MV-4-11 (cell line): ENCODE measurements at regions not wholly inside any gene's neighbourhood (a gene's known extent, or its start where the extent isn't known, plus 50 kb on each side); places are given as distances from the start of the nearest gene placed in this dataset.

Source experiments
- DNase-seq: peaks from one replicate; lab custom pipeline; 2025; lab: John Stamatoyannopoulos, UW

DNA sequence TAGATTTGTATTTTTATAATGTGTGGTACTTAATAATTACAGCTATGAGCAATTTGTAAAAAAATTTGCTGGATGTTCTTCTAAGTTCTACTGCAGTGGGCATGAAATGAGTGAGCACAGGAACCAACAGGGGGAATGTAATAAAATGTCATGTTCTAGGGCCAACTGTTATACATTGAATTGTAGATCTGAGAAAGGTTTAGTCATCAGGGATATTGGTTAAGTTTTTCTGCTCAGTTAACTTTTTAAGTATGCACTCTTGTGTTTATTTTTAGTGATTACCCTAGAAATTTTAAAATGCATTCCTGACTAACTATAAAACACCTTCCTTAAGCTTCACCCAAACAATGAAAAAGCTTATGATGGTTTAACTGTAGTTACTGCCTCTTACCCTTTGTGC lies 101.8 kb downstream of the CAND1 start:
- DNase-seq, result no peak

DNA sequence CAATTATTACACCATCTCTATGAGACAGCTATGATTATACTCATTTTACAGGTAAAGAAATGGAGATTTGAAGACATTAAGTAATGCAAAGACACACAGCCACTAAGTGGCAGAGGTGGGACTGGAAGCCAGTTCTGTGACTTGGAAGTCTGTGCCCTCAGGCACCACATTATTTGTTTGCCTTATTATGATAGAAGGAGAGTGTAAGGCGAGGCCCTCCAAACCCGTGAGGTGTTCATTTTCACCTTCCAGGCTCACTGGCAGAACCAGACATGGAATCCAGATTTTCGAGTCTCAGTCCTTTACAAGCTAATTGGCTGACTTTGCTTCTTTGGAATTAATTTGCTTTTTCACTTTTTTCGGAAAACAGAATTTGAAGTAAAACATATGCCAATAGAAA lies 107.9 kb downstream of the CAND1 start:
- DNase-seq, result no peak

DNA sequence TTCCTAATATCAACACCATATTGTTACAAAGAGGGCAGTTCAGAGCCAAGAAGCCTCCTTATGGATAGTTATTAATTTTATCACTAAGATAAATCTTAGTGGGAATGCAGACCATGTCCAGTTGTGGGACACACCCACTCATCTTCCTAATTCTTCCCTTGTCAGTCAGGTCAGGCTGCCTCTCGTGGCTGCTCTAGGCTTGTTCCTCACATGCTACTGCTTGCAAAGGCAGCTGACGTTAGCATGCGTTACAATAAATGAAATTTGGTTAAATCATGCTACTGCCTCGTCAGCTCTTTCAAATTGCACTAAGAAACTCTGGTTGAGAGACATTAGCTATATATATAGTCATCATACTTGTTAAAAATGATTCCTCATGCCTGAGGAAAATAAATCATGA lies 108.4 kb downstream of the CAND1 start:
- no peak for DNase-seq

DNA sequence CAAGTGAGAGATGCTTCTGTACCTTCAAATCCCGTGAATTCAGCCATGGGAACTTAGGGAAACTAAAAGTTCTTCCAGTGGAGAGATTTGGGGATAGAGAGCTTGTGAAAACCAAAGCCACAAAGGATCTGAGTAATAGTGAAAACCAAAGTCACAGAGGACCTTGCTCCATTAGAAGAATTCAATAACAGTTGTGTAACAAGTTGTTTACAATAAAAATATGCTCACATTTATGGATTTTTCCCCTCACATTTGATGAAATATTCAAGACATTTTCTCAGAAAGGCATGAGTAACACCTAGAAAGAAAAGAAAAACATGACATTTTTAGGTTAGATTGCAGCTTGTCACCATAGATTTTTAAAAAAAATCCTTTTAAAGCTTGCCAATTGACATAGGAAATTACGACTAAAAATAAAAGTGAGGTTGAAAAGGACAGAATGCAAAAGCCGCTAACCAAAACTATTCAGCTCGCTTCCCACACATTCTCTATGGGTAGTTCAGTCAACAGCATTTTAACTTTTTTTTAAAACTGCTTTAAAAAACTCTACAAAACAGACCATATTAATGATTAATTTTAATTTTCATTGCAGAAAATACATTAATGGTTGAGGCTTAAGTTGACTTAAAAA lies 113.2 kb downstream of the CAND1 start:
- no peak for DNase-seq

DNA sequence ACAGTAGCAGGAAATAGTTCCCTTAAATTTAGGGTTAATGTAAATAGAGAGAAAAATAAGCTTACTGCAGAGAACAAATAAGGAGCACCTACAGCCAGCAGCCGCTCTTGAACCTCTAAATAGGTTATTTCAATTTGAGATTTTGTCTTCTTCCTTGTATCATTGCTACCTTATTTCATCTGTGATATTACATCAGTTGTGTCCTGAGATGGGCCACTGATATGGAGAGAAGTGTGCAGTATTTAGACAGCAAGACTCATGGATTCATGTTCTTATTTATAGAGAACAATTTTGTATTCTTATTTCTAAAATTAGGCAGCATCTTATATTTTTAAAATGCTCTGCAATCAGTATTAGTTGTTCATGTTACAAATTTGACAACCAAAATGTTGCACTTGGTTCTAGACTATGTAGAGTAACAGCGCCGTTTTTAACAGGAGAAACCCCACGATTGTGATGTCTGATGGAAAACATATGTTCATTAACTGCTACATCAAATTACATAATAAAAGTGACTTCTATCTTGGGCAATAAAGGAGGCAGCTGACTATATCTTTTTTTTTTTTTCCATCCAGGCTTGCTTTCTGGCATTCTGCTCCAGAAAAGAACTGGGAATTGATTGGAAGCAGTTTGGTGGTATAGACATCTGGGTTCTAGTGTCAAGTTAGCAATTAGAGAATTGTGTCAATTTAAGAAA lies 117.9 kb downstream of the CAND1 start:
- no peak for DNase-seq

DNA sequence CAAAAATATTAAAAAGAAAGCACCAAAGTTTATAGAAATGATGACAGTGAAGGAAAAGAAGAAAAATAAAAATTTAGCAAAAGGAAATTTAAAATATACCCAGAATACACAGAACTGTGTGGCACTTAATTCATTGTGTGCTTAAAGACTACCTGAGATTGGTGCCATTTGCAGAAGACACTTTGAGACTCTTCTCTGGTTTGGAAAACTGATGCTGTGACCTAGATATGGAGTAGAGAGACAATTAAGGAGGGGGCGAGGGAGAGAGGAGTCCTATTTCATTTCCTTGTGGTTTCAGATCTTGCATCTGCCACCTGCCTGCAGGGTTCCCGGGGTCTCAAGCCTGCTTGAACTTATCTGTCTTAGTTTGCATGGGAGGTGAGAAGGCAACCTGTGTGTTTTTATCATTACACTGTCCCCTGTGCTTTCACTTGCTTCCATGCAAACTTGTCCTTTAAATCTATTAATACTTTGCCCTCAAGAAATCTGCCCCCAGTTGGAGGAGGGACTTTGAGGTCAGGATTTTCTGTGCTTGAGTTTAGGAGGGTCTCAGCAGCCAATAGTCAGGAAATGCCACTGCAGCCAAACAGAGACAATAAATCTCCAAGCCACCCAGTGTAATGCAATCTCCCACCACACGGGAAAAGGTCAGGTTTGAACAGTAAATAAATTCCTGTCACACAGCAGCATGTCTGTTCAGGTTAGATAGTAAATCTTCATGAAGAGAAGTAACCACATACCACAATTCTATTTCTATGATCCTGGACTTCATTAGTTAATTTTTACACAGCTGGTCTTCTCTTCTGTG lies 119.4 kb downstream of the CAND1 start:
- no peak for DNase-seq

DNA sequence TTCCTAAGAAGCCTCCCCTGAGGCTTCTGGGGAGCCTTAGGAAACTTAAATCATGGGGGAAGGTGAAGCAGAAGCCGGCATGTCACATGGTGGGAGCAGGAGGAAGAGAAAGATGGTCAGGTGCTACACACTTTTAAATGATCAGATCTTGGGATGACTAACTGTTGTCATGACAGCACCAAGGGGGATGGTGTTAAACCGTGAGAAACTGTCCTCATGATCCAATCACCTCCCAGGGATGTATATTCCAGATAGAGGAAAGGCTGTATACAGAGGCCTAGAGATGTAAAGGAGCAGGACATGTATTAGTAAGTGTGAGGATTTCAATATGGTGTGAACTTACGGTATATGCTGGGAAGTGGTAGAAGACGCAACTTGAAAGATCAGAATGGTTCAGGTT lies 121.1 kb downstream of the CAND1 start:
- DNase-seq, result no peak

DNA sequence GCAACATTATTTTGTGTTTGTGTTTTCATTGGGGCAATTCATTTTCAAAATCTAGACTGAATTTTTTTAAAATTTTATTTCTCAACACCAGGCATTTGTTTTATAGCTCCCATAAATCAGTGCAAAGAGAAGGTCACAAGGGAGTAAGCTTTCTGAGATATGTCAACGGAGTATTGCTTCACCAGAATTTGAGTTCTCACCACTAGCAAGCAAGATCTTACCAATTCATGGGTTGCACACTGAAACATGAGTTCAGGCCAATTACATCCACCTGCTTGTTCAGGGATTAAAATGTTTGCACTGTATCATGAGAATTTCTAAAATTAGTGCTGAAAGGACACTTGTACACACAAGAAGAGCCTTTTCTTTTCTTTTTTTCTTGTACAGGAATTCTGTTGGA lies 121.9 kb downstream of the CAND1 start:
- no peak for DNase-seq

DNA sequence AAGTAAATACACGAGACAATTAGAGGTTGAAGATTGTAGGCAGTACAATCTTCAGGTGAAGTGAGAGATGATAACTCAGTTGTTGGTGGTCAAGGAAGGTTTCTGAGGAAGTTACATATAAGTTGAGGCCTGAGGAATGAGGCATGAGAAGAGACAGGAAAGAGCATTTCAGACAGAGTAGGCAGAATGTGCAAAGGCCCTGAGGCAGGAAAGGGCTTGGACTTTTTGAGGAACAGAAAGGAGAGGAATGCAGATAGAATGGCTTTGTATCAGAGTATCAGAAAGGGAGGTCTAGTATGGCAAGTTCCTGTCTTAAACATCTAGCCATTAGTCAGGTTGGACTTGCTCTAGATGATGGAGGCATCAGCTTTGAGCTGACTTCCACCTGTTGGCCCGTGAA lies 122.5 kb downstream of the CAND1 start:
- no peak for DNase-seq

DNA sequence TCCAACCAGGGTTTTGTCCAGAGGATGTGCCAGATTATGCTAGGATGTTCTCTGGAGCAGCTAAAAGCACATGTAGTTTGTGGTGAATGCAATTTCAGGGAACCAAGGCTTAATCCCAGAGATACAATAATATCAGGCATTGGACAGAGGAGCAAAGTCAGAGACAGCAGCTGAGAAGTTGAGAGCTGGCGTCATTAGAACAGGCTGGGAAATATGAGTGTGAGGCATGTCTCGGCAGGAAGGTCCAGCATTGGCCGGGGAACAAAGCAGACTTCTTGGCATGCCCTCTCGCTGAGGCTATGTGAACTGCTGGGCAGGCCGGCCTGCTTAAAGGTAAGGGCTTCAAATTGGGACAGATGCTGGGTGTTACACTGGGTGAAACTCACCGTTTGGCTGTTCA lies 125.4 kb downstream of the CAND1 start:
- DNase-seq, result no peak

DNA sequence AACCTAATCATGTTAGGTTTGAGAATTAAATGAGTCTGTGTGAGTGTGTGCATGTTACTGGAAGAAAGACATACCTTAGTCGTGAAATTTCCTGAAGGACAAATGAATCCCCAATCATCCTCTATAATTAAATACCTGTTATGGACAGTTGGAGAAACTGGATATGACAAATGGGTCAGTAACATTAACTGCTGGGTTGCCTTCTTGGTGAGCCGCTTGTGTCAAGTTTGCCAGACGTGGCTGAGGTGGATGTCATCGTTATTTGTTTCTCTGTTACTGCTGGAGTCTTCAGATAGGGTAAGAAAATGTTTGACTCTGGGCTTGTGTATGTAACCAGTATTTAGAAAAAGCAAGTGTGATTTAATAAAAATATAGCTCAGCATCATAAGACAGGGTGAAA lies 131.6 kb downstream of the CAND1 start:
- no peak for DNase-seq

DNA sequence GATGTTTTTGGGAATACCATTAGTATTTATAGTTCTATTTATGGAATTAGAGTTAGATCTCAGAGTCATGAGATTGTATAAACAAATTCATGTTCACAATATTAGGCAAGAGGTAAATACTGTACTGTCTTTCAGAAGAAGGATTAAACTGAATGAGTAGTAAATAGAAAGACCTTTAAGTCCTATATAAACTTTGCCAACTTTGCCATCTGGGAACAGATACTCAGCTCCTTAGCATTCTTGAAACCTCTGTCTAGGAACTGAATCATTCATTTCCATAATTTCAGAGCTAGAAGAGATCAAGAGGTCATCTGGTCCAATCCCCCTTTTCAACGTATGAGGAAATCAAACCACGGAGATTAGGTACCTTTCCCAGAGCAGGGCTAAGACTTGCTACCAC lies 141.1 kb downstream of the CAND1 start:
- DNase-seq, result no peak

DNA sequence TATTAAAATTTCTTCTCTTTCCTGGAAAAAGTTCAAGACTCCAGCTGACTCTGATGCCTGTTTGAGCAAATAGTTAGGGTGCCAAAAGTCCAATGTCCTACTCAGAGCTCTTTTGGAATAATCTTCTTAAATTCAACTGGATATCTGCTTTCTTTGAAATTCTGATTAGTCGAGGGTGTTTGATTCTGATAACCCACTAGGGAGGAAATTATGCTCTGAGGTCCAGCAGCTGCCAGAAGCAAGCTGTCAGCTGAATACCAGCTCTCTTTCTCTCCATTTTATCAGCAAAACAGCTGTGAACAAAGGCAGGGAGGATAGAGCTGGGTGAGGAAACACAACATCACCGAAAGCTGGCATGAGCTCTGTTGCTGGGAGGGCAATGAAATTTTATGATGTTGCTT lies 141.5 kb downstream of the CAND1 start:
- DNase-seq, result no peak

DNA sequence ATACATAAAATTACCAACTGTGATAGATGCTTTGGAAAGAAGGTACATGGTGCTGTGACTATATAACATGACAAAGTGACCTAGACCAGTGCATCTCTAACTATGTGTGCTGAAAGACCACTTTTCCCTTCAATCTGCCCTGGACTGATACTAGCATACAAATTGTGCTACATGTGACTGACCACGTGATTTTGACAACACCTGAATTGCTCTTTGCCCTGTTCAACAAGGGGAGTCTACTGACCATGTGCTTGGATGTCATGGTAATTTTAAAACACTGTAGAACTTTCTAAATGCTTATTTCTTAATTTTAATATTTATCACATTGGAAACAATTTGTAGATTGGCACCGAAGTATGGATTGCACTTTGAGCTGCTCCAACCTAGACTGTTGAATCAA lies 142.4 kb downstream of the CAND1 start:
- no peak for DNase-seq

DNA sequence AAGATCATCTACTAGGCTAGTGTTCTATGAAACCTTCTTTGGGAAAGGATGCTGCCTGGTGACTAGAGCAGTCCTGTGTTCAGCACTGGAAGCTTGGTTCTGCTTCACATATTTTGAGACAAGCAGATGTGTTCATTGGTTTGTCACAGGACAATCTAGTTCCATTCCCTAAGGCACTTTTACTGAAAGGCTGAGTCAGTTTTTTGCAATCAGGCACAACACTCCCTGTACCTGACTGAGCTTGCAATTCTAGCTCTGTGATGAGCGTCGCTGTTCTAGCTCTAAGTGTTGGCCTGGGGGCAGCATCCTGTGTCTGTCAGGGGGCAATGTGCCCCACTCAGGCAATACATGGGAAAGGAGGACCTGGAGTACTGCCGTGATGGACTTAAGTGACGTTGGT lies 144.4 kb downstream of the CAND1 start:
- DNase-seq, result no peak

DNA sequence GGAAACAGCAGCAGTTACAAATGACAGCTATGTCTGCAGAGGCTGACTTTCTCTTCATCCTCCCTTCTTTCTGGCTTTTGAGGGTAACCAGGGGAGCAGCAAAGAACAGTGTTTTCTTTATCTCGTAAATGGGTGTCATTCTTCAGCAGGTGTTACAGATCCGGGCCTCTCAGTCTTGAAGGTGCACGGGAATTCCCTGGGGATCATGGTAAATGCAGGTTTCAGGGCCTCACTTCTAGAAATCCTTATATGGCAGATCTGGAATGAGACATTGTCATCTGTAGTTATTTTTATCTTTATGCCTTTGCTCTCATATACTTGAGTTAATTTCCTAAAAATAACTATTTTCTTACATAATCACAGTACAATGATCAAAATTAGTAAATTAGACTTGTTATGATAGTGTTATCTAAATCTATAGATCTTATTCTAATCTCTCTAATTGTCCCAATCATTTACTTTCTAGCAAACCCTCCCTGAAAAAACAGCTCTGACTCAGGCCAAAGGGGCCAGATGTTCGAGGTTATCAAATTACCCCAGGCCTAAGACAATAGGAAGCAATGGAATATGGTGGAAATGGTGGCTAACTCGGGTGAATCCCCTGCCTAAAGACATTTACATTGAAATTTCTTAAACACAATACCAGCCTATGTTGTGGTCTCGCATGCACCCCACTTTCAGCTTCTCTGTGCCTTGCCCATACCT lies 145.0 kb downstream of the CAND1 start:
- no peak for DNase-seq

DNA sequence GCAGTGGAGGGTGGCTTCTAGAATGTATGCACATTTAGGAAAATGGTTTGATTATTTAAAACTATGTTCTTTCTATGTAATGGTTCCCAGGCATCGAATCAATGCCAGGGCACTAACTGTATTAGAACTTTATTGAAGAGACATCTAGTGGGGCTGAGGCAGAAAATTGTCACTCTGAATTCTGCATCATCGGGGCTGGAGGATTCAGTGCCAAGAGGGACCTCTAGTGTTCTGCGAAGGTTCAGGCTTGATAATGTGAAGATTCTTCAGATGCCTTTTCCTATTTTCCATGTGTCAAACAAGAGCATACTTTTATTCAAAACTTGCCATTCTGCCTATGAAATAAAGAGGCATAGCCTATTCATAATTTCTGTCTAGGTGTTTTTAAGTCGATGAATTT lies 146.3 kb downstream of the CAND1 start:
- DNase-seq, result no peak

DNA sequence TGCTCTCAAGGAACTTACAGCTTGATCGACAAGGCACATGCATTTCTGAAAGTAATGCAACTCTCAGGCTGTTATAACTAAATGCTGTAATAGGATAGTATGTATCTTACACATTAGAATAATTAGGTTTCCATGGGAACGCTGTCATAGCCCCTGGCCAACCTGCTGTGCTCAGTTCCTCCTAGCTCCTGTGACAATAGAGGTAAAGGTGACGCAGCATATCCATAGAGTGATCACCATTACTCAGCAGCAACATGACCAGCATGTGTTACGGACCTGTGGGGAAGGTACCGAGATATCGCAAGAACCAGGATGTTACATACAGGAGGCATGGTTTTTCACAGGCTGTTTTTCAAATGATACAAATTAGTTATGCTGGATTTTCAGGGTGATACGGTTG lies 150.7 kb downstream of the CAND1 start:
- DNase-seq, result no peak

DNA sequence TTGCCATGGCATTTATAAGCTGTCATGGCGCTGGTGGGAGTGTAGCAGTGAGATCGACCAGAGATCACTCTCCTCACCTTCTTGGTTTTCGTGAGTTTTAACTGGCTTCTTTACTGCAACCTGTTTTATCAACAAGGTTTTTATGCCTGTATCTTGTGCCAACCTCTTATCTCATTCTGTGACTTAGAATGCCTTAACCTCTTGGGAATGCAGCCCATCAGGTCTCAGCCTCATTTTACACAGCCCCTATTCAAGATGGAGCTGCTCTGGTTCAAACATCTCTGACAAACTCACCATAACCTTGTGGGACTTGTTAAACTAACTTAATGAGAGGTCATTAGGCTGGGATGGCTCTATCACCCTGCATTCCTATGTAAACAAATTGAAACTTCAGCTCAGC lies 151.3 kb downstream of the CAND1 start:
- DNase-seq, result no peak

DNA sequence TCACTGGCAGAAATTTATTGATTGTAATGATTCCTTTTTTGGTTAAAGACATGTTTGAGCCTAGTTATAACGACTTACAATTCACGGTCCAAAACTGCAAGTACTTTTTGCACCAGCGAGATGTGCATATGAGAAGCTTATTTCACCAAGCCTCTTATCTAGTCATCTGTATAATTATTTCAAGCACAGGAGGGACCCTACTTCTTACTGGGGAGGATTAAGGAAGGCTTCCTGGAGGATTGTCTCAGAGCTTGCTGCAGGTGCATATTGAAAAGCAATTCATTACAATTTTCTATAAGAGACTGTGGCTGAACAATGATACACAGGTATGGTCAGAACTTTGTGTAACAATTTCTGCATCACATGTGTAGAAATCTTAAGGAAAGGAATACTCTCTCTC lies 152.9 kb downstream of the CAND1 start:
- no peak for DNase-seq

DNA sequence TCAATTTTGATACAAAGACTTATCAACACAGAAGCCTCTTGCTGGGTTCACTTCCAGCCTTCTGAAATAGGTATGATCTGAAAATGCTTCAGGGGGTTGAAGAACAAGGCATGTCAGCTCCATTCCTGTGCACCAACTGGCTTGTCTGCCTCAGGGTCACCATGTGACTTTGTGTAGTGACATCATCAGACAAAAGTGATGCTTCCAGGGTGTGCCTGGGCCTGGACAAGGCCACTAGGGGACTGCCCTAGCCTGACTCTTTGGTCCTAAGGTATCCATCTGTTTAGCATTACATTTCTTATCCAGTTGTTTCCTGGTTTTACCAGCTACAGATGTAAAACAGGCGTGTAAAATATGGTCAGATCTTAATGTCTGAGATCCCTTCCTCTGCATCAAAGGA lies 155.6 kb downstream of the CAND1 start:
- DNase-seq, result no peak

DNA sequence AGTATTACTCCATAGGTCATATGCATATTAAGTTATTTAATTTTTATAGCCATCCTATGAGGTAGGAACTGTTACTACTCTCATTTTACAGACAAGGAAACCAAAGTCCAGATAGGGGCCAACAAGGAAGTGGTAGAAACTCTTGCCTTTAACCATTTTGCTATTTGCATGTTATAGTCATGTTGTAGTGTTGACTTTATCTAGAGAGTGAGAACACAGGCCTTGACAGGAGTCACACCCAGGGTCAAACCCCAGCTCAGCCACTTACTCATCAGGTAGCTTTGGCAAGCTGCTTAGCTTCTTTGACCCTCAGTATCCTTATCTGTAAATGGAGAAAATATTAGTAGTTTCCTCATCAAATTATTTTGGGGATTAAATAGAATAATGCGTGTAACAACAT lies 156.2 kb downstream of the CAND1 start:
- no peak for DNase-seq

DNA sequence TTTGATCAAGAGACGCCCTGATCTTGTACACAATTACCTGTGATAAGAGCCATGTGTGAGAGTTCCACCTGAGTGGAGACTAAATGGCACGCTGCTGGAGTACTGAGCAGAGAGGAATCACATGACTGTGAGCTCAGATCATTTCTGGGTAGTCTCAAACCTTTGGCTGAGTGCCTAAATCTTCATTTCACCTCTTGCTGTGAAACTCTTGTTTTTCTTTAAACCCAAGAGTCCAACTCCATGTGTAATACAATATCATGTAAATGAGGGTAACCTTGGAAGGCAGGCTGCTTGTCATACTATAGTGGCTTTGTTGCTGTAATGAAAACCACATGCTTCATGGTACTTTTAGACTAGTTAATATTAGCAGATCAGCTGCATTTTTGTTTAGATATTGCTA lies 156.9 kb downstream of the CAND1 start:
- DNase-seq, result no peak
